Right cardiac atrium (tissue), 5 donors: ENCODE measurements at regions not wholly inside any gene's neighbourhood (a gene's known extent, or its start where the extent isn't known, plus 50 kb on each side); places are given as distances from the start of the nearest gene placed in this dataset.
"Not testable (repeated sequence)": the region's sequence is repeated elsewhere in the genome, so short reads cannot be mapped to it uniquely, and the experiment has no call there.

Source experiments
- ATAC-seq, 2 donors: fragments of 200-7000 bp; cut with Tn5 transposase; one replicate each; pipeline versions ENCODE4 v1.8.0 to v1.9.1; 2020; ENCODE audit warnings: moderate library complexity in 2 of 2, mild to moderate bottlenecking in 1 of 2
- DNase-seq, 3 donors: peaks; one replicate each; pipeline ENCODE4 v3.0.0-alpha.2; 2020
- H3K27ac ChIP-seq: one replicate; pipeline ENCODE4 v1.5.1; 2013; ENCODE audit warnings: mild to moderate bottlenecking, low read length, control low read depth, moderate library complexity
- H3K27me3 ChIP-seq: one replicate; pipeline ENCODE4 v1.6.1; 2013; ENCODE audit not compliant: control insufficient read depth, insufficient read depth
- H3K4me1 ChIP-seq: one replicate; pipeline ENCODE4 v1.6.1; 2013; ENCODE audit warnings: low read length; ENCODE audit not compliant: control insufficient read depth, insufficient read depth
- H3K4me3 ChIP-seq: one replicate; pipeline ENCODE4 v1.5.1; 2013; ENCODE audit warnings: low read length, control low read depth
- H3K9me3 ChIP-seq: one replicate; pipeline ENCODE4 v1.6.1; 2013; ENCODE audit warnings: low read length; ENCODE audit not compliant: control insufficient read depth
- WGBS: extraction: QIAGEN DNeasy Blood & Tissue Kit; methylation state at CpG from one replicate; pipeline ENCODE4 v1.1.7; 2013; 5-methylcytosine and 5-hydroxymethylcytosine counted together
- intact Hi-C, 4 donors: fragments of 100-400 bp; cut with DNase I; formaldehyde crosslinking; loops; one replicate each; pipeline versions ENCODE4 v1.11.0 to v1.14.0; 2022 to 2023
- donor health status: healthy with polysubstance abuse.
- donor health status: DM: no; HTN: yes; CAD: no.
- donor health status: DM: no; HTN: no; CAD: no.
- donor health status: DM: no; HTN: yes; CAD: no; lungs with severe emphysema.
- donor health status: DM: yes; HTN: yes; CAD: no.

GRCh38 chr1:98288494-98288893, 367.7 kb upstream of the DPYD start:
- no peak overlapping the region for H3K27ac ChIP-seq
- ATAC-seq = no peak
- WGBS = 82% methylated on average over 2 of the region's 2 CpGs
- H3K4me3 ChIP-seq = no peak overlapping the region
- no peaks in the 10 kb centered on the region for H3K4me1 ChIP-seq
- no peaks in the 10 kb centered on the region for H3K27me3 ChIP-seq
- intact Hi-C loops = no loop called here
- DNase-seq = no peak
- H3K9me3 ChIP-seq = no peaks in the 10 kb centered on the region

- 82% methylated on average over 2 of the region's 2 CpGs for WGBS
- ATAC-seq = no peak
- intact Hi-C loops = no loop called here
- H3K27me3 ChIP-seq = no peaks in the 10 kb centered on the region
- no peak overlapping the region for H3K27ac ChIP-seq
- DNase-seq = no peak
- H3K4me3 ChIP-seq = no peak overlapping the region
- H3K9me3 ChIP-seq = no peaks in the 10 kb centered on the region
- no peaks in the 10 kb centered on the region for H3K4me1 ChIP-seq
Measured at GRCh38 chr1:98287626-98288025, 366.8 kb upstream of the DPYD start.

DNA sequence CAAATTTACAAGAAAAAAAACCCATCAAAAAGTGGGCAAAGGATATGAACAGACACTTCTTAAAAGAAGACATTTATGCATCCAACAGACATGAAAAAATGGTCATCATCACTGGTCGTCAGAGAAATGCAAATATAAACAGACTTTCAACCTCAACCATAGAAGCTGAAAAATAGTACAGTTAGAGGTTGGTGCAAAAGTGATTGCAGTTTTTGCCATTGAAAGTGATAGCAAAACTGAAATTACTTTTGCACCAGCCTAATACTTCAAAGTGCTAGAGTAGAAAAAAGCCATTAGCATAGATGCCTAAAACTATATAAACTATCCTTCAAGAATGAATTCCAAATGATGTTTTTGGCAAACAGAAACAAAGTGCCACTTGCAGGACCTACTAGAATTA, 365.8 kb upstream of the DPYD start:
- DNase-seq = no peak
- Histone ChIP-seq H3K9me3 (no peaks in the 10 kb centered on the region), H3K27me3 (no peaks in the 10 kb centered on the region), H3K4me3 (no peak overlapping the region), H3K27ac (no peak overlapping the region), H3K4me1 (no peaks in the 10 kb centered on the region)
- 62% methylated on average over 1 of the region's 1 CpG for WGBS
- intact Hi-C loops = no loop called here
- ATAC-seq = no peak

DNA sequence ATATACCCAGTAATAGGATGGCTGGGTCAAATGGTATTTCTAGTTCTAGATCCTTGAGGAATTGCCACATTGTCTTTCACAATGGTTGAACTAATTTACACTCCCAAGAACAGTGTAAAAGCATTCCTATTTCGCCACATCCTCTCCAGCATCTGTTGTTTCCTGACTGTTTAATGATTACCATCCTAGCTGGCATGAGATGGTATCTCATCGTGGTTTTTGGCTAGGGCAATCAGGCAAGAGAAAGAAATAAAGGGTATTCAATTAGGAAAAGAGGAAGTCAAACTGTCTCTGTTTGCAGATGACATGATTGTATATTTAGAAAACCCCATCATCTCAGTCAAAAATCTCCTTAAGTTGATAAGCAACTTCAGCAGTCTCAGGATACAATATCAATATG, 364.5 kb upstream of the DPYD start:
- H3K27me3 ChIP-seq, DNase-seq, intact Hi-C loops, H3K27ac ChIP-seq, H3K4me1 ChIP-seq, H3K4me3 ChIP-seq, H3K9me3 ChIP-seq, ATAC-seq: not testable (repeated sequence)
- WGBS = 78% methylated on average over 2 of the region's 2 CpGs

- Histone ChIP-seq H3K4me3 (no peak overlapping the region), H3K9me3 (no peaks in the 10 kb centered on the region), H3K27me3 (no peaks in the 10 kb centered on the region), H3K27ac (no peak overlapping the region), H3K4me1 (no peaks in the 10 kb centered on the region)
- DNase-seq = no peak
- intact Hi-C loops = no loop called here
- WGBS = 81% methylated on average over 4 of the region's 4 CpGs
- no peak for ATAC-seq
Measured at GRCh38 chr1:98280049-98280448, 359.2 kb upstream of the DPYD start.

DNA sequence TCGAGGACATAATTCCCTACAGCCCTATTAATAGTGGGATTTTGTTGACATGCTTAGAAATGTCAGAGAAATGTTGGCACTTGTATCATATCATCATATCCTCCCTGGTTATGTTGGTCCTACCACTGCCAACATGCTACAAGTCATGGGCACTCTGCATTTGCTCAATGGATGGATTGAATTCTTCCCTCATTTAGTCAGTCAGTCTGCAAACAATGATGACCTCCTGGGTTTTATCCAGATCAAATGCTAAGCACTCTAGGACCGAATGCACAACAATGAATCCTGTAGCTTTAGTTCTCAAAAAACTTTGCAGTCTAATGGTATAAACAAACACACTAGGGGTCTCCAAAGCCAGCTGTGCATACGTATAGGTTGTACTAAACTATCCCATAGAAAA, 357.2 kb upstream of the DPYD start:
- H3K9me3 ChIP-seq = no peaks in the 10 kb centered on the region
- H3K27me3 ChIP-seq = no peaks in the 10 kb centered on the region
- WGBS = 65% methylated on average over 3 of the region's 3 CpGs

GRCh38 chr1:98277118-98277517, 356.3 kb upstream of the DPYD start:
- DNase-seq = no peak
- no peak for ATAC-seq
- H3K4me3 ChIP-seq = no peak overlapping the region
- H3K27ac ChIP-seq = no peak overlapping the region
- H3K4me1 ChIP-seq = no peaks in the 10 kb centered on the region
- WGBS = 63% methylated on average over 2 of the region's 2 CpGs
- intact Hi-C loops = no loop called here
- no peaks in the 10 kb centered on the region for H3K27me3 ChIP-seq
- H3K9me3 ChIP-seq = no peaks in the 10 kb centered on the region

More for the DNA sequence above, 357.2 kb upstream of the DPYD start:
- Histone ChIP-seq H3K4me3 (no peak overlapping the region), H3K27ac (no peak overlapping the region), H3K4me1 (no peaks in the 10 kb centered on the region)
- ATAC-seq (no peak), DNase-seq (no peak)
- intact Hi-C loops = no loop called here

- no peaks in the 10 kb centered on the region for H3K4me1 ChIP-seq
- no peak overlapping the region for H3K27ac ChIP-seq
- intact Hi-C loops = no loop called here
- no peak overlapping the region for H3K4me3 ChIP-seq
- DNase-seq = no peak
- no peaks in the 10 kb centered on the region for H3K9me3 ChIP-seq
- 91% methylated on average over 2 of the region's 2 CpGs for WGBS
- ATAC-seq = no peak
- H3K27me3 ChIP-seq = no peaks in the 10 kb centered on the region
Measured at GRCh38 chr1:98276514-98276913, 355.7 kb upstream of the DPYD start.

DNA sequence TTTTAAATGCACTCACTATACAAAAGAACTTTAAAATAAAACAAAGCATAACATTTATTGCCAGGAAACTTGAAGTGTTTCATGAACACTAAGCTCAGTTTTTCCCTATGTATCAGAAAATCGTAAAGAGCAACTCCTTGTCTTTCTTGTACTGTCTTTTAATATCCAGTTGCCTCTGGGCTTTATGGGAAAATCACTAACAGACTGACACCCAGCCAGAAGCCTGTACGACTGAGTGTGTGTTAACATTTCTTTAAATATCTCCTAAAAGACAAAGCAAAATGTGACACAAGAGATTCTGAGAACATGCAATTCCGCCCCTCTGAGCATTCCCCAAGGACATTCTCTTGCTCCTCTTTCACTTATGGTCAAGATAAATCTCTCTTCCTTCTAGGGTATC, 347.5 kb upstream of the DPYD start:
- H3K4me1 ChIP-seq = no peaks in the 10 kb centered on the region
- H3K27me3 ChIP-seq = no peaks in the 10 kb centered on the region
- intact Hi-C loops = no loop called here
- H3K9me3 ChIP-seq = no peaks in the 10 kb centered on the region
- 47% methylated on average over 3 of the region's 3 CpGs for WGBS
- no peak overlapping the region for H3K4me3 ChIP-seq
- H3K27ac ChIP-seq = no peak overlapping the region
- ATAC-seq (no peak), DNase-seq (no peak)

DNA sequence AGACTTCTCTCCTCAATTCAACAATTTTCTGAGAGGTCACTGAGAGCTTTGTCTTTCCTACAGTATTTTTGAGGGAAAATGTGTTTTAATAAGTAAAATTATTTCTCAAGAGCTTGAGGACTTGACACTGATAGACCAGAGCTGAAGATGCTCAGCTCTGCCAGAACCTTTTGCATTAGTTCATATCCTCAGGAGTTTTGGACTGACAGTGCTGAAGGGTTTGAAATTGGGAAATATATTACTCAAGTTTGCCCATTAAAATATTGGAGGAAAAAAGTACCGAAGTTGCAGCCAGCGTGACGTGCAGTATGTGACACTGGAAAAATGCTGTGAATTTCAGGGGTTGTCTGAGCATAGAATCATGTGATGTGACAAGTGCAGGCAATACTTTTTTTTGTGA, 346.6 kb upstream of the DPYD start:
- DNase-seq (no peak), ATAC-seq (no peak)
- Histone ChIP-seq H3K27ac (no peak overlapping the region), H3K9me3 (no peaks in the 10 kb centered on the region), H3K4me3 (no peak overlapping the region), H3K4me1 (no peaks in the 10 kb centered on the region), H3K27me3 (no peaks in the 10 kb centered on the region)
- intact Hi-C loops = no loop called here
- WGBS = 77% methylated on average over 3 of the region's 3 CpGs

GRCh38 chr1:98264727-98265126, 343.9 kb upstream of the DPYD start:
- Histone ChIP-seq H3K4me3 (no peak overlapping the region), H3K27ac (no peak overlapping the region), H3K27me3 (no peaks in the 10 kb centered on the region), H3K4me1 (no peaks in the 10 kb centered on the region), H3K9me3 (no peaks in the 10 kb centered on the region)
- intact Hi-C loops = no loop called here
- WGBS = 94% methylated on average over 5 of the region's 5 CpGs
- DNase-seq (no peak), ATAC-seq (no peak)

GRCh38 chr1:98260839-98261238, 340.0 kb upstream of the DPYD start:
- no peak for DNase-seq
- 90% methylated on average over 6 of the region's 6 CpGs for WGBS
- Histone ChIP-seq H3K27ac (no peak overlapping the region), H3K27me3 (no peaks in the 10 kb centered on the region), H3K9me3 (no peaks in the 10 kb centered on the region), H3K4me3 (no peak overlapping the region), H3K4me1 (no peaks in the 10 kb centered on the region)
- ATAC-seq = no peak
- intact Hi-C loops = no loop called here
